HG03108 (cell line): ENCODE measurements at regions not wholly inside any gene's neighbourhood (a gene's known extent, or its start where the extent isn't known, plus 50 kb on each side); places are given as distances from the start of the nearest gene placed in this dataset.
"Not testable (repeated sequence)": the region's sequence is repeated elsewhere in the genome, so short reads cannot be mapped to it uniquely, and the experiment has no call there.

Experiments used
- ATAC-seq: cut with Tn5 transposase; IDR thresholded peaks from one replicate; pipeline ENCODE4 v1.9.1; 2021; ENCODE audit warnings: moderate library complexity; ENCODE audit not compliant: unreplicated experiment

DNA sequence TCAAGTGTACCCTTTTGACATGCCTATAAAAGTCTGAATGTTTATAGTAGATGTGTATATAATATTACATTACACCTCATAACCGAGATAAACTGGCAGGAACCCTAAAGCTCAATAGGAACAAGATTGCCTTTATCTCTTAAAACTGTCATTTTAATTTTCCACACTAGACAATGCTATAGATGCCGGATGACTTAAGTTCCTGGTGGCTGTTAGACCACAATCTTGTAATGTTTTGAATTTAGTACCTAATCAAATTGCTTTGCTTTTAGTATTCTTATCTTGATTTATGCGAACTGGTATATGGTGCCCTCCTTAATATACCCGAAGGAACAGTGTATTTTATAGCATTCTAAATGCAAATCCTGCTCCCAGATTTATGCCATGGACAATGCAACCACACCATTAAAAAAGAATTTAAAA is 1397.0 kb upstream of the ADGRL4 start:
- ATAC-seq = no peak

DNA sequence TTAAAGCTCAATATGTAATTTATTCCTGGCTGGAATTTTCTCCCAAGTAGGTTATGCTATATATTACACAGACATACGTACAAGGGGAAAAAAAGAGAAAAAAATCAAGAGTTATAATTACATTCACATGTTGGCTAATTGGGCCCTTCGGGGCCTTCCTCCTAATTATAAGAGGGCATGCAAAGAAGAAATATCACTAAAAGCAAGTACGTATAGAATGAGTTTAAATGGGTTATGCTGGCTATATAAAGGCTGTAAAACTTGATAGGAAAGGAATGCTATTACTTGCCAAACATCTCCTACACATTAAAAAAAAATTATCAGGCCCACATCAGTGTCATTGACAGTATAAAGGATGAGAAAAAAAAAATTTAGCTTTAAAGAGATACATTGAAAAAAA is 1396.1 kb upstream of the ADGRL4 start:
- ATAC-seq = no peak

DNA sequence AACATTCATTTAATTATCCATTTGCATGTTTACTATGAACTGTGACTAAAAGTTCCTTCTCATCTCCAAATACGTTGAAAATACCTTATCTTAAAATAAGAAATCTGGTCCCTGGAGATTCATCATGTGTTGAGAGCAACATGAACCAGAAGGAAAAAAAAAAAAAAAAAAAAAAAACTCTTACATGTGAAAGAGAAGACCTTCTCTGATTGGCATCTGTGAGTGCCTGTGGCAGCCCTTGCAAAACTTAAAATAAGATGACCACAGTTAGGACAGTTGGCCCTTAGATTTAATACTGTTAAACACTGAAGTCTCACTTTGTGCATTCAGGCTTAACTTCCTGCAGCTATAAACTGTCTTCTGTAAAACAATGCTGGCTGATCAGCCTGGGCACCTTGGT is 1395.2 kb upstream of the ADGRL4 start:
- no peak for ATAC-seq

DNA sequence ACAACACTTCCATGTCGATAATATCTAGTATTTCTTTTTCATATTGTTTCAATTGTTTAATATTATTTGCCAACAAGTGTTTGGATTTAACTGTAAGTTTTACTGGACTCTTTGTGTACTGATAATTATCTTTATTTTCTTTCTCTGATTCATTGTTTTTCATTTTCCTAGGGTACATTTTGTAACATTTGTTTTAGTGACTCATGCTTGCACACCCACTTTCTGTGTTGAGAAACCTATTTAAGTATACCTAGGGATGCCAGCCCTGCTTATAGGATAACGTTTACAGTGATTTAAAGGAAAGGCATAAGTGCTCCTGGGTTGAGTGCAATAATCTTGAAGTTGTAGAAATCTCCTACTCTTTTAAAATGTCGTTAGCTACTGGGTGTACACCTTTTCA is 1386.0 kb upstream of the ADGRL4 start:
- ATAC-seq = no peak

DNA sequence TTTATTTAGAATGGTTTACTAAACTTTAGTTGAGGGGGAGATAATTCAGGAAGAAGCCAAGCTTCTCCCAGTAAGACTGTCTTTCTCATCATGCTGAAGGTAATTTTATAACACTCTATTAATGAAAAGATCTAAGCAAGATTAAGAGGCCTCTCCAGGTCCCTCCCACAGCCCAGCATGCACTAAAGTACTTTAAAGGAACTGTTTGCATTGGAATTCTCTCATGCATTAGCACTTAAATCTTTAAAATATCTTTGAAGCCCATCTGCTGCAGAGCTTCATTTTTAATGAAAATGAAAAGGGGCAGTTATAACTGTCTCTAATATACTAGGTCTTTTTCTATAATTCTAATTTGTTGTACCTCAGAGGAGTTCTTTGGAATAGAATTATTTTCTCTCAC is 1379.1 kb upstream of the ADGRL4 start:
- no peak for ATAC-seq

DNA sequence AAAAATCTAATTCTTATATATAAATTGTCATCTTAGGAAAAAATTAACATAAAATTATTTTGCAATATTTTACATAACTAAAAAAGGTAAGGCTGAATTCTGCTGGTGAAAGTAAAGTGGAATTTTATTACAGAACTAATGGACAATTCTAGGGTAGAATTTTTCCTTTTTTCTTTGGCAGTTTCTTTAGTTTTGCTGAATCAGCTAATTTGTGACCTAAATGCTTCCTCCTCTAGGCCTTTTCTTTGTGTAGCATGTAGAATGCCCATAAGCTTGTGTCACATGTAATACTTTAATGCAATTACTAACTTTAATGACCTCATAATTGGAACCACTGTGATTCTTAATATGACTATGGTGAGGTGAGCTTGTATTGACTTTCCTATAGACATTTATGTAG is 1378.4 kb upstream of the ADGRL4 start:
- no peak for ATAC-seq

DNA sequence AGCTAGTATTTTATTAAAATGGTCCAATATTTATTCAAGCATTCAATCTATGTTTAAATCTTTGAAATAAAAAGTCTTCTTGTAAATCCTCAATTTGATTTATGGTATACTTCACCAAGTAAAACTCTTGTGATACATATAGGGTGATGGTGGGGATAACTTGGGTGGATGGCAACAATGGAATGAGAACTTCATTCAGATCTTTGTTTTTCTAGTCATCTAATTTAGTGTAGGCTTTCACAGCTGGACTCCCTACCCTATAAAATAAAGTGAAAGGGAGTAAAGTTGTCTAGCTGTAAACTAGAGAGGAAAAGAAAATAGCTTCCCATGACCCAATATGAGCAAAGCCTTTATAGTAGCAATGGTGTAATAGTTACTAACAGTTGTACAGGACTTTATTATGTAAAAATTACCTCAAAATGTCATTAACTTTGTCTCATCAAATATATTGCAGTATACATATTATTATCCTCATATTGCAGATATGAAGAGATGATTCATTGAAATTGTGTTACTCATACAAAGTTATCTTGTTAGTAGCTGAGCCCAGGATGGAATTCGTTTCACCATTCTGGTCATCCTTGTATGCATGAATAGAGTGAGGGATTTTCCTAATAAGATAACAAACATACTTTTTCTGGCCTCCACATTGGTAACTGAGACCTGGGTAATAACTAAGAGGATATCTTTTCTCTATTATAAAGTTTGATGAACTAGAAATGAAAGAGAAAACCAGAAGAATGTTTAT is 1377.7 kb upstream of the ADGRL4 start:
- ATAC-seq = no peak

DNA sequence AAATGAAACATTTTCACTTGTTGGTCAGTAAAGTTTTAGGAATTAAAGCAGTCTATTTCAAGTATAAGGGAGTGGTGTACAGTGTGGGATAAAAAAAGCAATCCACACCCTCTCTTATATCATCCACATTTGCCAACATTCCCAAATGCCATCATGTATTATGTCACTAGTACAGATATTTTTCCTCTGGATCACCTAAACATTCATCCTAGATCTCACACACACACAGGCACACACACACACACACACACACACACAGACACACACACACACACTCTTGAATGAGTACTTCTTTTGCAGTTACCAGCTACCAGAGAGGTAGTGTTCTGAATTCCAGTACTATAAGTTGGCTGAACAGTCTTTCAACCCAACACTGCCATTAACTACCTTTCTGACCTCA is 1369.1 kb upstream of the ADGRL4 start:
- no peak for ATAC-seq

DNA sequence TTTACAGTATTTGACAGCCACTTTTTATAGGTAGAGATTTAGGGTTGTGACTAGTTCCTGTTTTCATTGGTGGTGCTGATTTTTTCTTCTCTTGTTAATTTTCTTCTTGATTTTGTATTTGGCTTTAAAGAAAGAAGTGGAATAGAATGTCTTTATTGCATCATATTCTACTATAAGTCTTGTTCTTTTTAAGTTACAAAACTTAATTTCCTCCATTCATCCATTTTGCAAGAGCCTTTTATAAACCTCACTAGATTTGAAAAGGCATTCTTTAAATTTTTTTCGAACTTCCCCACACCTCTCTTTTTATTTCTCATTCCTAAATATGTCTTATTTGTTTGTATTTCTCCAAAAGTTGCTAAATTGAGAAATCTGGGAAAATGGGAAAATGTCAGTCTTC is 1368.6 kb upstream of the ADGRL4 start:
- ATAC-seq = no peak

DNA sequence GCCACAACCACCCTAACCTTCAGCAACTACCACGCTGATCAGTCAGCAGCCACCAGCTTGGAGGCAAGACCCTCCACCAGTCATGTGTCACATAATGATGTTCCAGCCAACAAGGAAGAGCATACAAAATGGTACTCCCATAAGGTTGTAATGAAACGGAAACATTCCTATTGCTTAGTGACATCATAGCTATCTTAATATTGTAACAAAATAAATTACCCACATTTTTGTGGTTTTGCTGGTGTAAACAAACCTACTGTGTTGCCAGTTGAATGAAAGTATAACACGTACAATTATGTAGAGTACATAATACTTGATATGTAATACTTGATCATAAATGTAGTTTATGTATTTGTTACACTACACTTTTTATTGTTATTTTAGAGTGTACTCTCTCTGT is 1363.2 kb upstream of the ADGRL4 start:
- no peak for ATAC-seq

DNA sequence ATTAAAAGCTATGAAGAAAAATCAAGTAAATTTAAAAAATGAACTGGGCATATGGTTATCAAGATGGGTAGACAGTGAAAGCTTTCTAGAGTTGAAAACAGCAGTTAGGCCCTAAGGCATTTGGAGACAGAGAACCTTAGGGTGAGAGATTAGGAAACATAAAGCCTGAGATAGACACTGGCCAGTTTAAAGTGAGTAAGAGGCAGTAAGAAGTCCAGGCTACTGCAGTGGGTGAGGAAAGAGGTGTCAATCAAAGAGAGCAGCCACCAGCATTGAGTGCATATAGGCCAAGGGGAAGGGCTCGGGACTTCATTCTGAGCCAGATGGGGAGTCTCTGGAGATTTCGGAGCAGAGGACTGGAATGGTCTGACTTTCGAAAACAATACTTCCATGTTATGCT is 1360.5 kb upstream of the ADGRL4 start:
- ATAC-seq = no peak

DNA sequence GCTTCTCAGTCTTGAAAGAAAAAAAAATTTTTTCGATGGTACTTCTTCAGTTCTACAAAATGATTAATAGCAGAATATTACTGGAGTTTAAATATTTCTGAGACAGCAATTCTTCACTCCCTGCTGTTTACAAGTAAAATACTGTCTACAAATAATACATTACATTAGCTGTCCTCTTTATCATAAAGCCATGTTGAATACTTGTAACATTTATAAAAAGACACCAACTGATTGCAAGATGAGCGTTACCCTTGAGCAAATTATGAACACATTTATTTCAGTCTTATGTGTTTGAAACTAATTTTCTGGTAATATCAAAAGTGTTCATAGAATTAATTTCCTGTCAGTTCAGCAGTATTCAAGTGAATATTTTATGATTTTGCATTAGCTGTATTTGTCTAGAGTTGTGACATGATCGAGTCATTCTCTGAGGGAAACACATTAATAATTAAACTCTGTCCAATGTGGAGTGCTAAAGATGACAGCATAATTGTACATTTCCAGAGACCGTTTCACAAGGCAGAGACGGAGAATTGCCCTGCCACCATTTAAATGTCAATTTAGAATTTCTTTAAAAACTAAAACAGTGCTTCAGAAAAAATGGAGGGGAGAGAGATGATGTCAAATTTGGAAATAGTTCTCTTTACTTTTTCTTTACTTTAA is 1359.0 kb upstream of the ADGRL4 start:
- no peak for ATAC-seq

DNA sequence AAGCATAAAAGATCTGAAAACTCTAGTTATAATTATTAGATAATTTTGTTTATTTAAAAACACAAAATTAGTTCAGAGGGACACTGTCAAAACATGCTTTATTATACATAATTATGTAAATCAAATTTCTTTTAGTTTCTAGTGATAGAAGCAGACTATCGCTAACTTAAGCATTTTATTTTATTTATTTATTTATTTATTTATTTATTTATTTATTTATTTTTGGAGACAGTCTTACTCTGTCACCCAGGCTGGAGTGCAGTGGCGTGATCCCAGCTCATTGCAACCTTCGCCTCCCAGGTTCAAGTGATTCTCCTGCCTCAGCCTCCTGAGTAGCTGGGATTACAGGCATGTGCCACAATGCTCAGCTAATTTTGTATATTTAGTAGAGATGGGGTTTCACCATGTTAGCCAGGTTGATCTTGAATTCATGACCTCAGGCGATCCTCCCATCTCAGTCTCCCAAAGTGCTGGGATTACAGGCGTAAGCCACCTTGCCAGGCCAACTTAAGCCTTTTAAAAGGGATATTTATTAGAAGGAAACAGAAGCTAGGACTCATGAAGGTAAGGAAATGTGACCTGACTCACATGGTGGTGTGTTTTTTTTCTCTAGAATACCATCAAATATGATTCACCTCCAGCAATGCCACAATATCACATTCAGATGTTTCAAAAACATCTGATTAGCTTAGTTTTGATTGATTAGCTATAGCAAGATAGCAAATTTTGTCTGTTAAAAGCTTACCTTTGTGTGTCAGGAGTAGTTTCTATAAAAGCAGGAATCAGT is 1357.4 kb upstream of the ADGRL4 start:
- ATAC-seq = no peak

DNA sequence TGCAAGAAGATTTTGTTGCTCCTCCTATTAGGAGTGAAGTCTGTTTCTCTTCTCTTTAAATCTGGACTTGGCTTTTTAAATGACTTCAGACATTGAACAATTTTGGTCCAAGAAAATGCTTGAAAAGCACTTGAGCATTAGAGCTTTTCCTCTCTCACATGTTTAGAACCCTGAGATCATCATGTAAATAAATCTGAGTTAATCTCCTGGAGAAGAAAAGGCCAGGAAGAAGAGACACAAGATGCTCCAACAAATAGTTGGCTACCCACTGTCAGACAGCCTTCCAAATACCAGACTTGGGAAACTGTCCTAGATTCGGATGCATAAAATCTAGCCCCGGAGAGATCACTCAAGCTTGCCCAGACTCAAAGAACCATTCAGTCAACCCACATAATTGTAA is 1353.1 kb upstream of the ADGRL4 start:
- no peak for ATAC-seq

DNA sequence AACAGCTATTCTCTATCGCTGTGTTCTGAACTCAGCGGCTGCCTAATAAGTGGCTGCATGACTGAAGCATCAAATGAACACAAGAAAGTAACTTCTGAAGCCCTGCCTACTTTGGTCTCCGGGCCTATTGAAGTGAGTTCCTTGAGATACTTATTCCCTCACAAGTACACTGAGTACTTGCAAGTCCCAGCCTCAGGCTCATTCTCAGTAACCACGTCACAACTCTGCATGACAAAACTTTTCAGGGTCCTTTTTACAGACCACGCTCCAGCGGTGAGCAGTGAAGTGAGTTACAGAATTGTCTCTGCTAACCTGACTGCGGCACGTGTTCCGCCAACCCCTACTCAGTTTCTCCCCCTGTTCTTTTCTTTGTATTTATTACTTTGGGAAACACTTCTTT is 1342.7 kb upstream of the ADGRL4 start:
- no peak for ATAC-seq

DNA sequence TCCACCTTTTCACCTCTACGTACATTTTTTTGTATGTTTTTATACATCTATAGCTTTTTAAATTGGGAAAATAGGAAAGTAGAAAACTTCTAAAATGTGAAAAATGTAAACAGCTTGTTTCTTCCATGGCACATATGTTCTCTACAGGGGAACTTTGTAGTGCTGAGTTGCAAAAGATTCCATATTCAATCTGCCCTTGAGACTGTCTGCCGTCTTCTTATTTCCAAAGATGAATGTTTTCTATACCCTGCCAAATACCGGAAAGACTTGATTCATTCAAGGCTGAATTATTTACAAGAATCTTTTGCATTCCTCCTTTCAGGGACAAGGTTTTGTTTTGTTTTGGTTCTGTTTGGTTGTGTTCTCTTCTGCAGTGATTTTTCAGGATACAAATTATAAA is 1334.5 kb upstream of the ADGRL4 start:
- ATAC-seq = no peak

DNA sequence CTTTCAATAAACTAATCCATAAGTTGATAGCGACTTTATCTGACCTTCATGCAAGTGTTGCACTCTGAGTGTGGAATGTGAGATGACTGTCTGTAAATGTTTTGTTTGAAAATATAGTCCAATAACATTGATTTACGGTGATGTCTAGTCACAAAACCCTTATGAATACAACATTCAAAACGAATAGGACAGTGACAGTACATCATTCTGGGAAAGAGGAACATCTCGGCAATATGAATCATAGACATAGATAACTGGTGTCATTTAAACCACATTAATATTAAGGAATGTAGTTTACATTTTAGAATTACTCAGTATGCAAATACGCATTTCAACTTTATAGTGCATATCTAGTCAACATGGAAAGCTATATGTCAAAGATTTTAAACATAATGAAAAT is 1311.6 kb upstream of the ADGRL4 start:
- ATAC-seq = no peak

DNA sequence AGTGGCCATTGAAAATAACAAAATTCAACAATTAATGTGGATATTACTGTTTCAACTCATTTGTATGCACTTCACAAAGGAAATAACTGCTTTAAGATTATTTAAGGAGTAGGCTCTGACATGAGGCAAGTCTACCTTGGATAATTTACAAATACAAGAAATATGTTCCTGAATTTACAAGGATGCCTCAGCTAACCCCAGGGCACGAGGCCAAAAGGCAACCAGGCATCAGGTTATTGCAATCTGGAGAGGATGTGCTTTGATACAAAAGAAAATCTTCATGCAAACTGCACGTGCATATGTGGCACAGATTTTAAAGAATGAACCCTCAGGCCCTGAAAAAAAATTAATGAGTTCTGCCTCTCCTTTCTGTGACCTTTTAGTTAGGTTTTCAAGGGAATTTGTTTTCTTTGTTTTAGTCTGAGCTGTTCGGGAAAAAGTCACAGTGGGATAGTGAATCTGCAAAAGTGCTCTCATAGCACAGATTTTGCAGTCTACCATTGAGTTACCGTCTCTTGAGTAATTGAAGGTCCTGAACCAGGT is 1304.2 kb upstream of the ADGRL4 start:
- no peak for ATAC-seq

DNA sequence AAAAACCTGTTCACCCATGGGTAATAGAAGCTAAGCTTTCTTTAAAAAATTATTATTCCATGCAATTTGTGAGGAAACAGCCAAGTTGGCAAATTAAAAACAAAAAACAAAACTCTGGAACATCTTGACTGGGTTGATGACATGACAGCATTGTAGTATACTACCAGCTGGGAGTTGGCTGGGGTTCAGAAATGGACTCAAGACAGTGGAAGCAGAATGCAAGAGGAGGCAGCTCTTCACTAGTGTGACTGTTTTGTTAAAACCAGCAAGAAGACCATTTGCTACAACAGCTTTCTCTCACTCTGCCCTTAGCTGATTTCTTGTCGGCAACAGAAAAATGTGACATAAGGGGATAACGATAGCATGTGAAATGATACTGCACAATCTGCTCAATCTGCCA is 1298.9 kb upstream of the ADGRL4 start:
- ATAC-seq = no peak

DNA sequence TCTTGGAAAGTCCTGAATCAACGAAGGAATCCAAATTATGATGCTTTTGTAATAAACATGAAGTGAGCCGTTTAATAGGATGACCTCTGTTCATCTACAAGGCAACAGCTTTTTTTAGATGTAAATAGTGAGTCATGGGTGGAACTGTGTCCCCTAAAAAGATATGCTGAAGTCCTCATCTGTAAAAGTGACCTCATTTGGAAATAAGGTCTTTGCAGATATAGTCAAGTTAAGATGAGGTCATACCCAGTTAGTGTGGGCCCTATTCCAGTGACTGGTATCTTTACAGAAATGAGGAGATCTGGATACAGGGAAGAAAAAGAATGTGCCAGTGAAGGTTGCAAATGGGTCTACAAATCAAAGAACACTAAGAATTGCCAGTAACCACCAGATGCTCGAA is 1287.3 kb upstream of the ADGRL4 start:
- ATAC-seq = no peak

DNA sequence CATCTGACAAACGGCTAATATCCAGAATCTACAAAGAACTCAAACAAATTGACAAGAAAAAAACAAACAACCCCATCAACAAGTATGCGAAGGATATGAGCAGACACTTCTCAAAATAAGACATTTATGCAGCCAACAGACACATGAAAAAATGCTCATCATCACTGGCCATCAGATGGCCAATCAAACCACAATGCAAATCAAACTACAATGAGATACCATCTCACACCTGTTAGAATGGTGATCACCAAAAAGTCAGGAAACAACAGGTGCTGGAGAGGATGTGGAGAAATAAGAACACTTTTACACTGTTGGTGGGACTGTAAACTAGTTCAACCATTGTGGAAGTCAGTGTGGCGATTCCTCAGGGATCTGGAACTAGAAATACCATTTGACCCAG is 1282.2 kb upstream of the ADGRL4 start:
- not testable (repeated sequence) for ATAC-seq

DNA sequence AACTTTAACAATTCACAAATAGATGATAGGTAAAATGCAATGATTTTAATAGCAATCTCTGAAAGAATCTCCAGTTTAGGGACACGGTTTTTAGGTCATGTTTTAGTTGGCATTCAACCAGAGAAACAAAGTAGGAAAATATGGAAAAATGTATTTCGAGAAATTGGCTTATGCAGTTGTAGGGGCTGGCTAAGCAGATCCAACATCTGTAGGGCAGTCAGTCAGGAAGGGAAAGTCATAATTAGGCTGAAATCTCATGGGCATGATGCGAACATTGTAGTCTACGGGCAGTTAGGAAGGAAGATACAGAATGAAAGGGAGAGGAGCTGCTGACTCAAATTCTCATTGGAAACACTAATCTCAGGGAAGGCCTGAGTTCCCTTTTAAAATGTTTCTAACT is 1276.0 kb upstream of the ADGRL4 start:
- no peak for ATAC-seq
